UCSD-AML1 (cell line): ENCODE measurements at regions not wholly inside any gene's neighbourhood (a gene's known extent, or its start where the extent isn't known, plus 50 kb on each side); places are given as distances from the start of the nearest gene placed in this dataset.

Experiments used
- DNase-seq: peaks from one replicate; lab custom pipeline; 2025; ENCODE audit not compliant: unreplicated experiment; lab: John Stamatoyannopoulos, UW

DNA sequence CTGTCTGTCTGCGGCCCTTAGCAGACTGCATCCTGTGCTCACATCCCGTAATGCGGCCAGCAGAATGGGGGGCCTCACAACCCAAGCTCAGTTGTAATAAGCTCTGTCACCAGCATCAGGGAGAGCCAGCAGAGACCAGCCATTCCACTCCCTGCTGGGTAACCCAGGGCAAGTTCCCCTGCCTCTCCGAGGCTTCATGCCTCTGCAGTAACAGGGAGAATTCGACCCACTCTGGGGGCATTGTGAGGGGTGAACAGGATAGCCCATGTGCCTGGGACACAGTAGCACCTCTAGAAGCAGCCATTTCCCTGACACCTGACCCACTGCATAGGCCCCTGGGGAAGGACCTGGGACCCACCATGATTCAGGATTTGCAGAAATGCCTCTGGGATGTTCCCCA lies 461.2 kb downstream of the MATN1 start:
- no peak for DNase-seq

DNA sequence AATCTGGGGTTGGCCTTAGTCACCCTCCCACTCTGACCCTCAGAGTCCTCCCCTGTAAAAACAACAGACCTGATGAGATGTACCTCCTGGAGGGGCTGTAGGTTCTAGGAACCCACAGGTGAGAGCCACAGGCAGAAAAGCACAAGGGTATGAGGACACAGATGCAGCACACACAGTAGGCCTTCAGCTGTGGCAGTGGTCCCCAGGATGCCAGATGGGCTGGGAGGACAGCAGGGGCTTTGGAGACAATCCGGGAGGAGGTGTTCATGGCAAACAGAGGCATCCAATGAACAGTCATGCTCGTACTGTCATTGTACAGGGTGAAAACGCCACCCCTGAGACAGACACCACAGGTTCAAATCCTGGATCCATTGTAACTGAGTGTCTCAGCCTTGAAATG lies 463.1 kb downstream of the MATN1 start:
- no peak for DNase-seq

DNA sequence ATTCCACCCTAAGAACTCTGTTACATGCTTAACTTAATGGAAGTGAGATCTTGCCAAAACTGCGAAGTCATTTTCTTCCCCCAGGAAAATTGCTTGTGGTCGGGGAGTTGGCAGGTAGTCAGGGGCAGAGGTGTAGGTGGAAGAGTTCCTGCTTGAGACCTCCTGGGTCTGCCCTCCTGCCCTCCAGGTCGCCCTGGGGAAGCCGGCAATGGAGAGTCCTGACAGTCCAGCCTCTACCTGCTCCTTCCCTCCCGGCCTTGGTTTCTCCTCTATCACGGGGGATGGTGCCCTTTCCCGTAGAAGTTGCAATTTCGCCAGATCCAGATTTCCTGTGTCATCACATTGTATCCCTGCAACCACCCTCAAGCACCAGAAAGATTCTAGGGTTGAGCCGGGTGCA lies 463.8 kb downstream of the MATN1 start:
- no peak for DNase-seq

DNA sequence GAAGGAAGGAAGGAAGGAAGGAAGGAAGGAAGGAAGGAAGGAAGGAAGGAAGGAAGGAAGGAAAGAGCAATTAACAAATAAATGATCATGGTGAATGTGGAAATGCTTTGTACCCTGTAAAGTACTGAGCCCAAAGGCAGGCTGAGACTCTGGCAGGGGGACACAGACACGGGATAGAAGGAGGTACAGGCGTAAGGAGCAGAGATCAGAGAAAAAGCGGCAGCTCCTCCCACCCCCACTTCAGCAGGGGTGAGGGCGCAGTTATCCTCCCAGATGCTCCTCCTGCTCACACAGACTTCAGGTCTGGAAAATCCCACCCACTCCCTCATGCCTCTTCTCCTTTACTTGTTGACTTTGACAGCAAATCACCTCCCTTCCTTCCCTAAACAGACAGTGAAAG lies 464.5 kb downstream of the MATN1 start:
- no peak for DNase-seq

DNA sequence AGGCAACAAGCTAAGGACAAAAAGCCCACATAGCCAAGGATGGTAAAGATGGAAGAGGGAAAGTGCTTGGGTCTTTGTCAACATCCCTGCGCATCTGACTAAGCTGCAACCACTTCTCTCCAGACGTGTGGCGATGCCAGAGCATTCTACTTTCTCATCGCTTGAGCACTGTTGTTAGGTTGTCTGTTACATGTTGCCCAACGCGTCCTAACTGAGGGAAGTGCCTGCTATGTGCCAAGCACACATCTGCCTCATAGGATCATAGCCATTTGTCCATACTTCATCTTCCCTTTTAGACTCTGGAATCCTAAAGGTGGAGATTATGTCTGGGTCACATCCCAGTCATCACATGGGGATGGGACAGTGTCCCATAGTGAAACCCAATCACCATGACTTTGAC lies 464.9 kb downstream of the MATN1 start:
- DNase-seq, result no peak

DNA sequence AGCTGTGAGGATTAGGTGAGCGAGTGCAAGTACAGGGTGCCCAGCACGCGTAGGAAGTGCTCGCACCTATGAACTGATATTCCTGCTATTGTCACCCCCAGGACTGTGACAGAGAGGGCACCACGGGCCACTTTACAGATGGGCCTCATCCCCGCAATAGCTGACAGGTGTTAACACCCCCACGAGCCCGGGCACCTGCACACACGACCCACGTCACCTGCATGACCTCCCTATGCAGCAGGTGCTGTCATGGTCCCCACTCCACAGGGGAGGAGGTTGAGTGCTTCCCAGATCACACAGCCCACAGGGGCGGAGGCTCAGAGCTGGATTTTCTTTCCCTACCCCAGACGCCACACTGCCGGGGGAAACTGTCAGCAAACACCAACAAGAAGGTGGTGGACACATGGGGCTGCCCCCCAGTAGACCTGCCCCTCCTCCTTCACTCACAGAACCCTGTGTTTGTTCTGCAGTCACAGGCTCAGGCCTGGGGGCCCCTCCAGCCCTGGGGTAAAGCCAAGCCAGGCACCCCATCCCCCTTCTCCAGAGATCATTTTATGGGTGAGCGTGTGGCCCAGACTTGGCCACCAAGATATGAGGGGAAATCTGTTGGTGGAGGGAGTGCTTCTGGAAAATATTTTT lies 465.5 kb downstream of the MATN1 start:
- DNase-seq, result no peak

DNA sequence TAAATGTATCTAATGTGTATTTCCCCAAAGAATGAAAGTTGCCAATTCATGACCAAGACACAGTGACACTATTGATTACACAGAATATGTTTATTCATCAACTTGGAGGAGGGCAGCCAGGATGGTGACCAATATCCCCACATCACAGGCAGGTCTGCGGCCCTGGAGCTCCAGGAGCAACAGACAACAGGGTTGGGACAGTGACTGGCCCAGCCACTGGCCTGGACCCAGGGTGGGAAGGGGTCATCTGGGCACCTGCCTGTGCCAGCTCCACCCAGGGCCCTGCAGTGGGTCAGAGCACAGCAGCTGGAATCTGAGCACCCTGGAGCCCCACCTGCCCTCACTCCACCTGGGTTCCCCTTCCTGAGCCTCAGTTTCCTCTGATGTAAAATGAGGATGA lies 466.1 kb downstream of the MATN1 start:
- no peak for DNase-seq

DNA sequence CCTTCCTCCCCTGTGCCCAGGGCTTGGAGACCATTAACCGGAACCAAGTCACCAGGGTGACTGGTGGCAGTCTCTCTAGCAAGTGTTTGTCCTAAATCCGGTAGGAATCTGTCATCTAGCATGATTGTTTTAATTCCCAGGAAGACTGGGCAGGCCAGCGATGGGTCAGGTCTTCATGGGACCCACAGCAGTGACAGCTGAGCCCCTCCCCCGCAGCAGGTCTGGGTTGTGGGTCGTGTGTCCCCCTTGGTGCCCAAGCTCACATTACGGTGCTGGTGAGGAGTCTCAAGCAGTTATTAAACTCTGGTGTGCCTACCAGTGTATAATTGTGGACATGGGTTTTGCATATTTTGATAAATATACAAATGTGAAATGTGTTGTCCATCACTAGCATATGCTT lies 466.5 kb downstream of the MATN1 start:
- no peak for DNase-seq

DNA sequence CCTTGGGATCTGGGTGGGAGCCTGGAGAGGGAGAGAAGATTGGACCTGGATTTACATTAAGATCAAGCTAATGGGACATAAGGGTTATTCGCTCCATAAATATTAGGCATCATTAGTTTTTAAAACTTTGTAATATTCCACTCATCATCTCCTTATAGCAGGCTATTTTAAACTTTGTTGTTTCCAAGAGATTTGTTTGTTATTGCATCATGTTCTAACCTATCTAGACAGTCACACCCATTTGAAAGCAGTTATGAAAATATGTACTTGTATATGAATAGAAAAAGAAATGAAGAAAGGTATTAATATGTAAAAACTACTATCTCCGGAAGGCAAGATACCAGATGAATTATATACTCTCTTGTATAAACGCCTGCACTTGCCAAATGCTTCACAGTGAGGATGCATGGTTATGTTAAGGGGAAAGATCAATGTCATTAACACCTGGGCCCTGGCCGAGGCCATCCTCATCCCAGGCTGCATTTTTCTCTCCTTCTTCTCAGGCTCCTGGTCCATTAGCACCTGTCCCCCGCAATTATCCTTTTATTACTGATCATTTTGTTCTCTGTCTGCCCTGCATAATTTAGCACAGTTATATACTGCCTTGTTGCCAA lies 468.2 kb downstream of the MATN1 start:
- DNase-seq, result no peak

DNA sequence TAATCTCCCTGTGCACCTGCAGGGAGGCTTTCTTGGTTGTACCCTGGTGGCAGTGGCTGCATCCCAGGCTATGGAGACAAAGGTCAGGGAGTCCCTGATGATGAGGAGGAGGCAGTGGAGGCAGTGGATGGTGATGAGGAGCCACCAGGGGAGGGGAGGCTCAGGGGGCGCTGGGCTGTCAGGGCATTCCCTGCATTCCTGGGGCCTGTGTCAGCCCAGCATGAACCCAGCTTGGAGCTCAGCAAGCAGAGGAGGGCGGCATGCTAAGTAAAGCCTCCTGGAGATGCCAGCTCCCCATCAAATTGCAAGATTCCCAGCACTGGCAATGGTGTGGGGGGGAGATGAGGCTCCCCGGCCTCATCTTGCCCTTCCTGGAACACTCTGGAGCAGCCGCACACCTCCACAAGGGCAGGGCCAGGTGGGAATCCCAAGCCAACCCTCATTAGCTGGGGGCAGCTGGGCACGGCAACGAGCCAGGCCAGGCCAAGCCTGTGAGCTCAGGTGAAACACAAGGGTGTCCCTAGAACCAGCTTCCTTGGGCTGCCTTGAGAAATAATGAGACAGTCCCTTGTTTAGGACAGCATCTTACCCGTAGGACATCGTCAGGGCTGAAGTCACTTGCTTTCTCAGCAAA lies 469.5 kb downstream of the MATN1 start:
- DNase-seq, result no peak

DNA sequence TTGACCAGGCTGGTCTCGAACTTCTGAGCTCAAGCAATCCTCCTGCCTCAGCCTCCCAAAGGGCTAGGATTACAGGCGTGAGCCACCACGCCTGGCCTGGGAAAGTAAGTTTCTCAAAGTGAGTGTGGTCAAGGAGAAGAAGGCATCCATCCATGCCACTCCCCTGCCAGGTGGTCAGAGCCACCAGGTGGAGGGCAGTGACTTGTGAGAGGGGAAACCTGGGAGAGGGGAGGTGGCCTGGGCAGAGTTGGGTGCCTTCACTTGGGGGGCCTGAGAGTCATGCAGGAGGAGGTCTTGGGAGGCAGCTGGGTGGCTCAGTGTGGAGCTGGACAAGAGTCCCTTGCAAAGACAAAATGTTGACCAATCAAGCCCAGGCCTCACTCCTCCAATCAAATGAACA lies 470.0 kb downstream of the MATN1 start:
- no peak for DNase-seq

DNA sequence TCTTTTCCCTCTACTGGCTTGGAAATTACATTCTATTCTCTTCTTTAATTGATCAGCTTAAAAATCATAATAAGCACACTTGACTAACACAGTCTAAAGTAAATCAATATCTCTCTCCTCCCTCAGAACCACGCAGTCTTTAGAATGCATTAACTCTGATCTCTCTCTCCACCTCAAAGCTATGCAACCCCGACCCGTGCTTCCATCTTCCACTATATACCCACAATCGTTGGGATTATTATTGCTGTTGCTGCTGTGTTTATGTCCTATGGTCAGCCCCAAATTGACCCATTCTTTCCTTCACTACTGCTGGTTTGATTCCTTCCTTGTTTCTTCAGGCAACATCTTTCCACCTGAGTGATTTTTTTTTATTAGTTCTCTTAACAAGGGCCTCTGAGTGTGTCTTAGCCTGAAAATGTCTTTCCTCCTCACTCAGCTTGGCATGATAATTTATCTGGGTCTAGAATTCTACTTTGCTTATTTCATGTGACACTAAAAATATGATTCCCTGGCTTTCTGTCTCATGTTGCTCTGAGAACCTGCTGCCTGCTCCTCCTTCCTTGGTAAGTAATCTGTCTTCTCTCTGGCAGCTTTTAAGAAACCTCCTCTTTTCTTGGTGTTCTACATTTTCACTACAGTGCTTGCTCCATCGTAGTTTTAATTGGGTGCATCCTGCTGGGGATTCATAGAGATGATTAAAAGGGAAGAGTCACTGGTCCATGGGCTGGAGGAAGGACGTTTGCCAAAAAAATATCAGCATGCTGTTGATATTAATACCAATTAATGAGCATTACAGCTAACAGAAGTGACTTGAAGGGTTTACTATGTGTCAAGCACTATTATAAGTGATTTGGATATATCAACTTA lies 472.2 kb downstream of the MATN1 start:
- DNase-seq, result no peak

DNA sequence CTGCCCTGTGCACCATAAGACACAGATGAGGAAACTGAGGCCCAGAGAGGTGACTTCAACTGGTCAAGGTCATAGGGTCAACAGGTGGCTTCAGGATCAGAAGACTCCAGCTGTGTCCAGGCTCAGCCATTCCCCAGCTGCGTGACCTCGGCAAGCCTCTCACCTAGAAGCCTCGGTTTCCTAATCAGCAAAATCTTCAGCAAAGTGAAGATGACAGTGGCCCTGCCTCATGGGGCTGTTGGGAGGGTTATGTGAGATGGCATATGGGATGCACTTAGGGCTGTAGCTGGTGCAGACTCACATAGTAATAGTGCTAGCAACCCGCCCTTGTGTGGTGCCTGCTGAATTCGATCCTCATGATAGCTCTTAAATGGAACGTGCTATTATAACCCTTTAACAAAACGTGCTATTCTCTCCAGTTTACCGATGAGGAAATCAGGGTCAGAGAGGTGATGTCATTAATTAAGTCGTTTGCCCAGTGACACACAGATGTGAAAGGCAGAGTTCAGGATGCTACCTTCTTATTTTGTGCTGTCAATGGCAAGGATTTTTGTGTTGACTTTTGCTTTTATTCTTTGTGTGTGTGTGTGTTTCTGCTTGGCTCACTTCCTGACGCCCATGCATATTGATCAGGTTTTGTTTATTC lies 472.9 kb downstream of the MATN1 start:
- DNase-seq, result no peak

DNA sequence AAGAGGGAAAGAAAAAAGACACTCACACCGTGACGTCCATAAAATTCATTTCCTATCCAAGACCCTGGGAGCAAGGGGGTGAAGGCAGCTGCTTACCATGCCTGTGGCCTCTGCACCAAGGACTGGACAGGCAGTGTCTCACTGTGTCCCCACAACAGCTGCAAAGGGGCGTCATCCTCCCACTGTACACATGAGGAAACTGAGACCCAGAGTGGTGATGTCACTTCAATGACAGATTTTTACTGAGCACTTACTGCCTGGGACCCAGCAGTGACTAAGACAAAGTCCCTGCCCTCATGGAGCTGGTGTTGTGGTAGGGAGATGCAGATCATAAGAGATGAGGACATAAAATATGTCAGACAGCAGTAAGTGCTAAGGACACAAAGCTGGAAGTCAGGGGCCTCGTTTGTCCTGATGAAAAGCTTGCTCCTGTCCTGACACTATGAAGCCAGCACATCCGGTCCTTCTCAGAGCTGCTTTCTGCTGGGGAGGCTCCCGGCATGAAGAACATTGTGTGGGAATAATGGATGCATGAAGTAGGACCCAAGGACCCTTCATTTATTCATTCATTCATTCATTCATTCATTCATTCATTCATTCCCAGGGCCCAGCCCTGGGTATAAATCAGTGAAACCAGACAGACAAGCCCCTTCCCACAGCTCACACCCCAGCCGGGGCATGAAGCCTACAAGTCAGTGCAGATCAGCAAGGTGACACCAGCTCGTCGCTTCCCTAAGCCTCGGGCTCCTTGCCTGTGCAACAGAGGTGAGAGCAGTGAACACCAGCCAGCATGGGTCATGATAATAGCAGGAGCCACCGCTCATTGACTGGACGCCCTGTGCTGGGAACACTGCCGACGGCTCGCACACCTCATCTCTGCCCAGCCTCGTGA lies 473.7 kb downstream of the MATN1 start:
- no peak for DNase-seq

DNA sequence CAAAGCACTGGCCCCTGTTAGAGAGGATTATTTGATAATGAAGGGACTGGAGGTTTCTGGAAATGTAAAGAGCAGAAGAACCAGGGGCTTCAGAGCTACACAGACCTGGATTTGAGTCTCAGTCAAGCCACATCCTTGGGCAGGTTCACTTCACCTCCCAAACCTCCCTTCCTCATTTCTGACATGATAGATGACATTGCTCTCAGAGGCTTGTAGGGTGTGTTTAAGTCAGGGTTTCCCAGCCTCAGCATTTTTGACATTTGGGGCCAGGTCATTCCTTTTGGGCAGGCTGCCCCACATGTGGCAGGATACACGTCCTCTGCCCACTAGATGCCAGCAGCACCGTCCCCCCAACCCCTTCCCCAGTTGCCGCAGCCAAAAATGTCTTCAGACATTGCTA lies 474.6 kb downstream of the MATN1 start:
- DNase-seq, result no peak

DNA sequence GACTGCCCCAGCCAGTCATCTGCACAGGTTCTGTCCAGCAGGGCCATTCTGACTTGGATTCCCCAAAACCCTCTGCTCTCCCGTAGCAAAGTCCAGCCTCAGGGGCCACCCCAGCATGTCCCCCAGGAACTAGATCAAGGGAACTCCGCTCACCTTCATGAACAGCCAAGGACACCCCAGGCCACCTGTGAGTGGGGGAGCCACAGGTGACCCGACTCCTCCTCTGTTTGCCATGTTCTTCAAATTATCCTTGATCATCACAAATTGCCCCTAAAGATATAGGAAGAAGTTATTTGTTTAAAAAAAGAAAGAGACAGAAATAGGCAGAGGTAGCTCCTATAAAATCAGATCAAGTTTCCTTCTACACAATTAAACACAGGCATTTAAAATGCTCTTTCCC lies 475.0 kb downstream of the MATN1 start:
- DNase-seq, result no peak

DNA sequence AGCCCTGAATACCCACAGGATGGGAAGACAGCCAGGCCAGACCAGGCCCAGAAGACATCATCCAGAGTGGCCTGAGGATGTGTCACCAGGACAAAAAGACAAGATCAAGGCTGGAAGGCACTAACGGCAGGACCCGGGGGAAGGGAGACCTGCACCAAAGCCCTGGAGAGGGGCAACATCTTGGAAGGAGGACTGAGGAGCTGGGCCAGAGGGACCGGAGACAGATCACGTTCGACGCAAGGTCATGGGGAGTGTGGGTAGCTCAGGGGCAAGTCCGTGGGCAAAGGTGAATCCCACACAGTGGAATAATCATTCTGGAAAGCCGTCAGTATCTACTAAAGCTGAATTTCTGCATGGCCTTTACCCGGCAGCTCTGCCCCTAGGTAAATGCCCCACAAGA lies 478.6 kb downstream of the MATN1 start:
- DNase-seq, result no peak

DNA sequence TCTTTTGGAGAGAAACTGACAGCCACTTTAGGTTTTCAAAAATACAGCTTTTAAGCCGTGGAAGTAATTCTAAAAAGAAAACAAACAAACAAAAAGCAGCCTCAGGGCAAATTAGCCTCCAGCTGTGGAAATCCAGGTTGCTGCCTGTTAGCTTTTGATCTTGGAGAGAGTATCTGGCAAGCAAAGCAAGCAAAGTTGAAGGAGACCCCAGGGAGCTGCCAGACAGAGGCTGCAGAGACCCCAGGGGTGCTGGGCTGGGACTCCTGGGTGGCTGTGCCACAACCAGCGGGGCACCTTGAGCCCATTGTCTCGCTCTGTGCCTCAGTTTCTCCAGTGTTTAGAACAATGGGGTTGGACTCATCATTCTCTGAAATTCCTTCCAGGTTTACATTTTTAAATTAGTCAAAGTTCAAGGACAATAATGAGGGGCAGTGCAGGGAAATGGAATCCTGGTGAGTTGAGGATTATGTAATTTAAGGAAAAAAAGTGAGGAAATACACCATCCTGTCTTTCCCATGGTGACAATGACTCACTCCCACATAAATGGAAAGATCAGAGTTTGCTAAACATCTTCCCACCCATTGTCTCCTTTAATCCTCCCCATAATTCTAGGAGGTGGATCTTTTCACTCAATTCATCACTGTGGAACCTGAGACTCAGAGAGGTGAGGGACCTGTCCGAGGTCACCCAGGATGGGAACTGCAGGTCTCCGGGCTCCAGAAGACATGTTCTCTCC lies 480.5 kb downstream of the MATN1 start:
- DNase-seq, result no peak

DNA sequence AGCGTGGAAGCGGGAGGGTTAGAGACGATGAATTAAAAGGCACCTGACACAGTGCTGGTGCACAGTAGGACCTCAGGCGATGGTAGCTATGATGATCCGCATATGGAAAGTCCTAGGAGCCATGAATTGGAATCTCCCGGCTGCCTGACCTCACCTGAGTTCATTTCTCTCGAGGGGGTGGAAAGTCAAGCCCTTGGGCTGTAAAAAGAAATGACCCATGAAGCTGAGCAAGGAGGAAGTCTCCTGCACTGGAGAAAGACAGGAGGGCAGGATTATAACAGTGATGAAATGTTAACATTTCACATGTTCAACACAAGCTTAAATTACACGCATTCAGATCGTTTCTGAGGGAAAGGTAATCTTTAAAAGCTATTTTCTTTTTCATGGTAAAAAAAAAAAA lies 481.2 kb downstream of the MATN1 start:
- no peak for DNase-seq

DNA sequence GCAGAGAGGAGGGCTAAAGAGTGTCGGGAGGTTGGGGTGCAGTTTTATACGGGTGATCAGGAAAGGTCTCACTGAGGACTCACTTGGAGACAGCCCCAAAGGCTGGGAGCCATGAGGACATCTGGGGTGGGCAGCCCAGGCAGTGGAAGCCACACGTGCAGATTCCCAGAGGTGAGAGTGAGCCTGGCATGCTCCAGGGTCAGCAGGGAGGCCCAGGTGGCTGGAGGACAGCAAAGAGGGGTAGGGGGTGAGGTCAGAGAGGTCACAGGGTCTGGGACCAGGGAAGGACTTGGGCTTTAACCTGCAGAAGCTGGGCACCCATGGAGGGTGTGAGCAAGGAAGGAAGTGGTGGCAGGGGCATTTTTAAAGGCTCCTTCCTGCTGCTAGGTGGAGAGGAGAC lies 481.7 kb downstream of the MATN1 start:
- no peak for DNase-seq
